ENCODE measurements at regions not wholly inside any gene's neighbourhood (a gene's known extent, or its start where the extent isn't known, plus 50 kb on each side); places are given as distances from the start of the nearest gene placed in this dataset.

GRCh38 chr11:70892889-70893288 lies 359.5 kb downstream of the SHANK2 start:
- H3K4me1 Mint-ChIP-seq = no peaks in the 10 kb centered on the region
- no peak overlapping the region for H3K4me3 Mint-ChIP-seq
- peaks cover 11% of the 10 kb centered on the region for H3K9me3 Mint-ChIP-seq
- peaks cover 24% of the 10 kb centered on the region for H3K36me3 Mint-ChIP-seq (ENCODE audit: low read depth)
- peaks cover 14% of the 10 kb centered on the region for H3K27me3 Mint-ChIP-seq (ENCODE audit: low read depth)
- no peak overlapping the region for H3K27ac Mint-ChIP-seq
- no peak for TF ChIP-seq CTCF (IDR thresholded peaks at IDR 0.05; ENCODE audit: unreplicated experiment in 3 of 3)

GRCh38 chr11:70894566-70895365 lies 357.6 kb downstream of the SHANK2 start:
- no peak overlapping the region for H3K4me3 Mint-ChIP-seq
- no peak overlapping the region for H3K27ac Mint-ChIP-seq
- no peak for TF ChIP-seq CTCF (IDR thresholded peaks at IDR 0.05; ENCODE audit: unreplicated experiment in 3 of 3)
- no peaks in the 10 kb centered on the region for H3K4me1 Mint-ChIP-seq
- H3K36me3 Mint-ChIP-seq (ENCODE audit: low read depth) = peaks cover 24% of the 10 kb centered on the region
- H3K27me3 Mint-ChIP-seq (ENCODE audit: low read depth) = peaks cover 16% of the 10 kb centered on the region
- peaks cover 19% of the 10 kb centered on the region for H3K9me3 Mint-ChIP-seq

- peaks cover 22% of the 10 kb centered on the region for H3K36me3 Mint-ChIP-seq (ENCODE audit: low read depth)
Observed at GRCh38 chr11:70895366-70895670, 357.1 kb downstream of the SHANK2 start.

GRCh38 chr11:70897429-70897828 lies 354.9 kb downstream of the SHANK2 start:
- Mint-ChIP-seq H3K27me3 (ENCODE audit: low read depth) (peaks cover 12% of the 10 kb centered on the region), H3K4me3 (no peak overlapping the region), H3K36me3 (ENCODE audit: low read depth) (peaks cover 22% of the 10 kb centered on the region), H3K9me3 (peaks cover 19% of the 10 kb centered on the region), H3K4me1 (peaks cover 10% of the 10 kb centered on the region), H3K27ac (no peak overlapping the region)
- no peak for TF ChIP-seq CTCF (IDR thresholded peaks at IDR 0.05; ENCODE audit: unreplicated experiment in 3 of 3)

More at GRCh38 chr11:70895366-70895670, 357.1 kb downstream of the SHANK2 start:
- no peak for TF ChIP-seq CTCF (IDR thresholded peaks at IDR 0.05; ENCODE audit: unreplicated experiment in 3 of 3)
- Mint-ChIP-seq H3K4me1 (no peaks in the 10 kb centered on the region), H3K9me3 (peaks cover 19% of the 10 kb centered on the region), H3K27me3 (ENCODE audit: low read depth) (peaks cover 15% of the 10 kb centered on the region), H3K4me3 (no peak overlapping the region), H3K27ac (no peak overlapping the region)

- Mint-ChIP-seq H3K4me1 (peaks cover 10% of the 10 kb centered on the region), H3K9me3 (peaks cover 19% of the 10 kb centered on the region), H3K36me3 (ENCODE audit: low read depth) (peaks cover 22% of the 10 kb centered on the region), H3K27me3 (ENCODE audit: low read depth) (peaks cover 11% of the 10 kb centered on the region), H3K4me3 (no peak overlapping the region), H3K27ac (no peak overlapping the region)
- TF ChIP-seq CTCF (IDR thresholded peaks at IDR 0.05; ENCODE audit: unreplicated experiment in 3 of 3) = no peak
Observed at GRCh38 chr11:70899616-70900015, 352.8 kb downstream of the SHANK2 start.

- no peak for TF ChIP-seq CTCF (IDR thresholded peaks at IDR 0.05; ENCODE audit: unreplicated experiment in 3 of 3)
- Mint-ChIP-seq H3K36me3 (ENCODE audit: low read depth) (peaks cover 22% of the 10 kb centered on the region), H3K27me3 (ENCODE audit: low read depth) (peaks cover 15% of the 10 kb centered on the region), H3K9me3 (peaks cover 19% of the 10 kb centered on the region), H3K4me3 (no peak overlapping the region), H3K4me1 (peaks cover 10% of the 10 kb centered on the region), H3K27ac (no peak overlapping the region)
Observed at GRCh38 chr11:70900540-70900939, 351.8 kb downstream of the SHANK2 start.

All from nephron (organoid).